ENCODE measurements at regions not wholly inside any gene's neighbourhood (a gene's known extent, or its start where the extent isn't known, plus 50 kb on each side); places are given as distances from the start of the nearest gene placed in this dataset.
"Not testable (repeated sequence)": the region's sequence is repeated elsewhere in the genome, so short reads cannot be mapped to it uniquely, and the experiment has no call there.

GRCh38 chr5:13470975-13471374, 473.5 kb downstream of the DNAH5 start:
- DNase-seq, result no peak

GRCh38 chr5:13470263-13470662, 474.2 kb downstream of the DNAH5 start:
- no peak for DNase-seq

DNA sequence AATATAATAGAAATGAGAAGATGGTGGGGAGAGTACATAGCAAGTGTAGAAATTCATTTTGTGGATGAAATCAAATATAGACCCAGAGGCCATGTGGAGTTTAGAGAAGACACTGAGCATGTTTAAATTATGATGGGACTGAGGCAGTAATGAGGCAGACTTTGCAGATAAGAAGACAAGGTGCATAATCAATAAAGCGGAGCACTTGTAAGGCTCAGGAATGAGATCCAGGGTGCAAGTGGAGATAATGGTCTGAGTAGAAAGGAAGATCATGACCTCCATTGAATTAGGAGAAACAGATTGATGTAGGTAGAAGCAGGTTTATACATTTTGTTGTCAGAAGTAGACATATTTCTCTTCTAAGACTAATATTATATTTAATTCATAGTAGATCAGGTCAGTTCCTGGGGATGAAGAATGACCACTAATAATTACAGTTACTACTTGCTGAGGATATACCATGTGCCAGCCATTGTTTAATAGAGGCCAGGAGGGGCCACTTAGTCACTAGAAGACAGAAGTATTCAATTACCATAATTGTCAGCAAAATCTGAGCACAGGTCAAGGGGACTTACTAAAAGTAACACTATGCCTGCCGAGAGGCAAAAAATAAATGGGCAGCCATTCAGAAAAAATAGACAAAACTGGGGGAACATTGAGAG, 479.8 kb downstream of the DNAH5 start:
- DNase-seq, result no peak

GRCh38 chr5:13460587-13460986, 483.9 kb downstream of the DNAH5 start:
- DNase-seq, result no peak

DNA sequence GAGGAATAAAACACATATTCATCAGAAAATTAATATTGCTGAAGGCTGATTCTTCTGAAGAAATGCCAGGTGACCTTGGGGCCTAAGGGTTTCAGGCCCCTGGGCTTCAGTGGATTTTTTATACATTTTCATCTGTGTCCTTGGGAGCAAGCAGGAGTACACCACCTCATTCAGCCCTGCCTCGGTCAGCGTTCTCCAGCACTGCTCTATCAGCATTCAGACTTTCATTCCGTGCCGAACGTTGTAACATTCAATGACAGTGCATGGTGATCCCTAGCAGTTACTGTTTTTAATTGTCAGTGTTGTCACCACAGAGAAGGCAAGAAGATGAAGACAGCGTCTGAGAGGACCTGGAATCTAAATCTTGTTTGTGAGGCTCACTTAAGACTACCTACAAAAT, 490.4 kb downstream of the DNAH5 start:
- no peak for DNase-seq

GRCh38 chr5:13448843-13449242, 495.6 kb downstream of the DNAH5 start:
- no peak for DNase-seq

- DNase-seq, result no peak
Measured at GRCh38 chr5:13439430-13439829, 505.1 kb downstream of the DNAH5 start.

- no peak for DNase-seq
Measured at GRCh38 chr5:13427827-13428557, 516.5 kb downstream of the DNAH5 start.

DNA sequence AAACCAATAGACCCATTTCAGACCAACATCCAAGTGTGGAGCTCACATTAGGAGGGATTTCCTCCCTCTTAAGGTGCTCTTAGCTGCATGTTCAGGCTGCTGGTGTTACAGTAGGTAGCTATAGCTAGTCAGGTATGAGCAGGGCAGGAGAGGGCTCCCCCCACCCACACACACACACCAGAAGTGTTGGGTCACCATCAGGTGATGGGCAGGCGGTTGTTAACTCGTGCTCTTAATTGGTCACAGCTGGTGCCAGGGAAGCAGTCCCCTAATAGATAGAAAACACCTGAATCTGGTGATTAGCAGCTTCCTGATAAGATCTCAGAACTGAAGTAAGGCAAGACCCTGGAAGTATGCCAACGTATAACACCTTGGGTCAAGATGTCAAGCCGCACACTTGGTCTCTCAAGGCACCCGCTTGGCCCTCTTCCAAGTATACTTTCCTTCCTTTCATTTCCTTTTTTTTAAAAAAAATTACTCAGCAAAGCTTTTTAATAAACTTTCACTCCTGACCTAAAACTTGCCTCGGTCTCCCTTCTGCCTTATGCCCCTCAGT, 532.4 kb downstream of the DNAH5 start:
- no peak for DNase-seq

GRCh38 chr5:13408616-13409015, 535.9 kb downstream of the DNAH5 start:
- no peak for DNase-seq

DNA sequence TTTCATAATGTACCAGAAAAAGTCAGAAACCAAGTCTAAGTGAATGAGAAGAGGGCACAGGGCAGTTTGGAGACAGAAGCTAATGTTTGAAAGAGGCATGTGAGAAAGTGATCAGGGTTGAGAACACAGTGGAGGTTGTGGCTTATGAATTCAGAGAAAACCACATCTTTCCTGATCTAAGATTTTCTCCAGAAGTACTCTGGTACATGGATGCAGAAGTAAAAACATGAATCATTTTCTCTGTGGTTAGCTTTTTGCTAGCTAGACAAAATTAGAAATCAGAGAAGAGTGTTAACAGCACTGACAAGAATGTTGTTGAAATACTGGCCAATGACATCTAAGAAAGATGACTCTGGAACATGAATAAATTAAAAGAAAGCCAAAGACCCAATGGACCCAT, 541.1 kb downstream of the DNAH5 start:
- no peak for DNase-seq

DNA sequence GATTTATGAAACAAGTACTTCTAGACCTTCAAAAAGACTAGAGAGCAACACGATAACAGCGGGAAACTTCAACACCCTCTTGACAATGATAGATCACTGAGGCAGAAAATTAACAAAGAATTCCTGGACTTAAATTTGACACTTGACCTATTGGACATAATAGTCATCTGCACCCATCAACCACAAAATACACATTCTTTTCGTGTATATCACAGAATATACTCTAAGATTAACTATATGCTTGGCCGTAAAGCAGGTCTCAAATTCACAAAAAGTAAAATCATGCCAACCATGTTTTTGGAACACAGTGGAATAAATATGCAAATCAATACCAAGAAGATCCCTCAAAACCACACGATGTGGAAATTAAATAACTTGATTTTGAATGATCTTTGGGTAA, 559.4 kb downstream of the DNAH5 start:
- DNase-seq, result no peak

- DNase-seq, result no peak
Measured at GRCh38 chr5:13382232-13382631, 562.3 kb downstream of the DNAH5 start.

GRCh38 chr5:13378091-13378490, 566.4 kb downstream of the DNAH5 start:
- no peak for DNase-seq

- DNase-seq, result peak; percentile 0
Measured at GRCh38 chr5:13359344-13359743, 585.1 kb downstream of the DNAH5 start.

DNA sequence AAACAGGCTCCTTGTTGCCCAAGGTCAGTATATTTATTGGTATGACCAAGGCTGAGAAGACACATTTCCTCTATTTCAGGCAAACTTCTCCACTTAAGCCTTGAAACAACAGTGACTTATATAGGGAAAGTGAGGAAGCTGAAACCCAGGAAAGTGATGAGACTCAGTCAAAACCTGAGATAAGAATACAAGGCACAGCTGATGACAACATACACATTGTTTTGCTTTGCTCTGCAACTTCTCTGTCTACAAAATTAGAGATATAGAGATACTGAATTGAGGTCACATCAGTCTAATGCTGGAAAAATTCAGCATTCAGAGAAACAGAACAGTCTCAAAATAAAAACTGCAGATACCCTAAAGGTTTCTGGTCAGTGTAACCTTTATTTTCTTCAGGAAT, 586.1 kb downstream of the DNAH5 start:
- DNase-seq, result no peak

DNA sequence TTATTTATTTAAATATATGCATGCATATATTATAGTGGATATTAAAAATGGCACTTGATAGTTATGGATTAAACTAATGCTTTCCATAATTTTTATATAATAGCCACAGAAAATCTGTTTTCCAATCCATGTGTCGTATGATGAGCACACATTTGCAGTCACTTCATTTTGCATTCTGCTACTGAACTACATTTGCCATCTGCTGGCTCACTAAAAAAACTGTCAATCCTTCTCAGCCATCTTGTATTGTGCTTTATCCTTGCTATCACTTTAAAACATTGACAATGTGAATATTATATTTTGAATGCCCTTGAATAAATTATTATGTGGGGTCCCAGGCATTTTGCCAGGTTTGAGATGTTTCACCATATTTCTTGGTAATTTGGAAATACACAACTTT, 586.6 kb downstream of the DNAH5 start:
- no peak for DNase-seq

GRCh38 chr5:13356226-13356625, 588.3 kb downstream of the DNAH5 start:
- DNase-seq, result no peak

GRCh38 chr5:13354611-13355010, 589.9 kb downstream of the DNAH5 start:
- DNase-seq, result no peak

- no peak for DNase-seq
Measured at GRCh38 chr5:13350767-13351166, 593.7 kb downstream of the DNAH5 start.

GRCh38 chr5:13348568-13348967, 595.9 kb downstream of the DNAH5 start:
- DNase-seq, result no peak

GRCh38 chr5:13346401-13346800, 598.1 kb downstream of the DNAH5 start:
- DNase-seq, result no peak

GRCh38 chr5:13339093-13339492, 605.4 kb downstream of the DNAH5 start:
- no peak for DNase-seq

DNA sequence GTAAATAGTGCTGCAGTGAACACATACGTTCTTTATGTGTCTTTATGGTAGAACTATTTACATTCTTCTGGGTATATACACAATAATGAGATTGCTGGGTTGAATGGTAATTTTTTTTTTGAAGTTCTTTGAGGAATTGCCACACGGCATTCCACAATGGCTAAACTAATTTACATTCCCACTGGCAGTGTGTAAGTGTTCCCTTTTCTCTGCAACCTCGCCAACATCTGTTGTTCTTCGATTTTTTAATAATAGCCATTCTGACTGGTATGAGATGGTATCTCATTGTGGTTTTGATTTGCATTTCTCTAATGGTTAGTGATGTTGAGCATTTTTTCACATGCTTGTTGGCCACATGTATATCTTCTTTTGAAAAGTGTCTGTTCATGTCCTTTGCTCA, 609.5 kb downstream of the DNAH5 start:
- DNase-seq, result not testable (repeated sequence)

- DNase-seq, result no peak
Measured at GRCh38 chr5:13331585-13331984, 612.9 kb downstream of the DNAH5 start.
